Activated T-cell treated with anti-CD3 and anti-CD28 coated beads, Interleukin-2, amount 50 U/mL, for 72 hours (primary cell): ENCODE measurements at regions not wholly inside any gene's neighbourhood (a gene's known extent, or its start where the extent isn't known, plus 50 kb on each side); places are given as distances from the start of the nearest gene placed in this dataset.

Experiments
- ATAC-seq, 2 donors: fragments of 150-1000 bp; cut with Tn5 transposase; replicated peaks in 1 of 2; 2 replicates each; pipeline ENCODE4 v1.10.0; 2021; ENCODE audit warnings: moderate library complexity in 2 of 2, mild to moderate bottlenecking in 1 of 2
- DNase-seq, 2 donors: peaks; one replicate each; pipeline ENCODE4 v3.0.0; 2021 to 2022; ENCODE audit warnings: mixed read lengths in 1 of 2
- H3K27ac Mint-ChIP-seq: one replicate; pipeline ENCODE4 v1.8.0; 2022; ENCODE audit warnings: mild to moderate bottlenecking, moderate library complexity, mixed read lengths
- H3K27me3 Mint-ChIP-seq: one replicate; pipeline ENCODE4 v1.8.0; 2022; ENCODE audit warnings: low read depth, mixed read lengths
- H3K36me3 Mint-ChIP-seq, 2 donors: one replicate each; pipeline ENCODE4 v1.8.0; 2022; ENCODE audit warnings: mixed read lengths in 2 of 2, mild to moderate bottlenecking in 1 of 2; ENCODE audit not compliant: insufficient read depth in 2 of 2
- H3K4me1 Mint-ChIP-seq: one replicate; pipeline ENCODE4 v1.8.0; 2022; ENCODE audit warnings: low read depth, mixed read lengths
- H3K4me3 Mint-ChIP-seq, 2 donors: one replicate each; pipeline ENCODE4 v1.8.0; 2022; ENCODE audit warnings: mild to moderate bottlenecking in 2 of 2, mixed read lengths in 2 of 2, moderate library complexity in 2 of 2
- H3K9me3 Mint-ChIP-seq, 2 donors: one replicate each; pipeline ENCODE4 v1.8.0; 2022; ENCODE audit warnings: mixed read lengths in 2 of 2

GRCh38 chr6:40340957-40341356 is 246.2 kb downstream of the LRFN2 start:
- DNase-seq = no peak
- H3K27ac Mint-ChIP-seq = no peak overlapping the region
- H3K4me1 Mint-ChIP-seq = no peaks in the 10 kb centered on the region
- no peak overlapping the region for H3K4me3 Mint-ChIP-seq
- no peak for ATAC-seq
- no peaks in the 10 kb centered on the region for H3K36me3 Mint-ChIP-seq
- no peaks in the 10 kb centered on the region for H3K9me3 Mint-ChIP-seq
- peaks cover 17% of the 10 kb centered on the region for H3K27me3 Mint-ChIP-seq

GRCh38 chr6:40340196-40340595 is 247.0 kb downstream of the LRFN2 start:
- no peak overlapping the region for H3K4me3 Mint-ChIP-seq
- no peaks in the 10 kb centered on the region for H3K9me3 Mint-ChIP-seq
- no peak for ATAC-seq

GRCh38 chr6:40338306-40338705 is 248.9 kb downstream of the LRFN2 start:
- Mint-ChIP-seq H3K27me3 (peaks cover 24% of the 10 kb centered on the region), H3K27ac (no peak overlapping the region), H3K4me3 (no peak overlapping the region), H3K4me1 (no peaks in the 10 kb centered on the region), H3K36me3 (no peaks in the 10 kb centered on the region), H3K9me3 (no peaks in the 10 kb centered on the region)
- ATAC-seq = no peak
- DNase-seq = no peak

More at GRCh38 chr6:40340196-40340595, 247.0 kb downstream of the LRFN2 start:
- Mint-ChIP-seq H3K4me1 (no peaks in the 10 kb centered on the region), H3K36me3 (no peaks in the 10 kb centered on the region), H3K27ac (no peak overlapping the region), H3K27me3 (peaks cover 17% of the 10 kb centered on the region)
- no peak for DNase-seq

- Mint-ChIP-seq H3K27me3 (peaks cover 24% of the 10 kb centered on the region), H3K36me3 (no peaks in the 10 kb centered on the region), H3K4me1 (no peaks in the 10 kb centered on the region), H3K4me3 (no peak overlapping the region), H3K9me3 (no peaks in the 10 kb centered on the region), H3K27ac (no peak overlapping the region)
- no peak for ATAC-seq
- DNase-seq = no peak
Observed at GRCh38 chr6:40336940-40337760, 250.0 kb downstream of the LRFN2 start.

GRCh38 chr6:40336296-40336695 is 250.9 kb downstream of the LRFN2 start:
- Mint-ChIP-seq H3K27me3 (peaks cover 24% of the 10 kb centered on the region), H3K4me1 (no peaks in the 10 kb centered on the region), H3K9me3 (no peaks in the 10 kb centered on the region), H3K4me3 (no peak overlapping the region), H3K36me3 (no peaks in the 10 kb centered on the region), H3K27ac (no peak overlapping the region)
- no peak for DNase-seq
- no peak for ATAC-seq

GRCh38 chr6:40334496-40335270 is 252.5 kb downstream of the LRFN2 start:
- Mint-ChIP-seq H3K27me3 (peaks cover 24% of the 10 kb centered on the region), H3K4me3 (no peak overlapping the region), H3K36me3 (no peaks in the 10 kb centered on the region), H3K4me1 (no peaks in the 10 kb centered on the region), H3K9me3 (no peaks in the 10 kb centered on the region), H3K27ac (no peak overlapping the region)
- ATAC-seq (no peak), DNase-seq (no peak)

GRCh38 chr6:40331545-40331944 is 255.6 kb downstream of the LRFN2 start:
- DNase-seq (no peak), ATAC-seq (no peak)
- Mint-ChIP-seq H3K27me3 (peaks cover 16% of the 10 kb centered on the region), H3K9me3 (no peaks in the 10 kb centered on the region), H3K36me3 (no peaks in the 10 kb centered on the region), H3K4me1 (peaks cover 10% of the 10 kb centered on the region), H3K4me3 (no peak overlapping the region), H3K27ac (no peak overlapping the region)

GRCh38 chr6:40330301-40330721 is 256.9 kb downstream of the LRFN2 start:
- Mint-ChIP-seq H3K27ac (no peak overlapping the region), H3K4me3 (no peak overlapping the region)

GRCh38 chr6:40328986-40329545 is 258.1 kb downstream of the LRFN2 start:
- H3K9me3 Mint-ChIP-seq = no peaks in the 10 kb centered on the region
- ATAC-seq (no peak), DNase-seq (no peak)
- no peak overlapping the region for H3K27ac Mint-ChIP-seq
- H3K4me3 Mint-ChIP-seq = no peak overlapping the region
- peaks cover 25% of the 10 kb centered on the region for H3K27me3 Mint-ChIP-seq
- no peaks in the 10 kb centered on the region for H3K36me3 Mint-ChIP-seq
- peaks cover 11% of the 10 kb centered on the region for H3K4me1 Mint-ChIP-seq

More at GRCh38 chr6:40330301-40330721, 256.9 kb downstream of the LRFN2 start:
- no peaks in the 10 kb centered on the region for H3K9me3 Mint-ChIP-seq
- H3K4me1 Mint-ChIP-seq = peaks cover 11% of the 10 kb centered on the region
- no peaks in the 10 kb centered on the region for H3K36me3 Mint-ChIP-seq
- ATAC-seq (no peak), DNase-seq (no peak)
- peaks cover 20% of the 10 kb centered on the region for H3K27me3 Mint-ChIP-seq

- peak; percentile 43 to 53 for DNase-seq
- no peaks in the 10 kb centered on the region for H3K9me3 Mint-ChIP-seq
- no peak overlapping the region for H3K4me3 Mint-ChIP-seq
- no peaks in the 10 kb centered on the region for H3K36me3 Mint-ChIP-seq
- ATAC-seq = peak; percentile 52 to 64
- no peak overlapping the region for H3K27ac Mint-ChIP-seq
- peaks cover 11% of the 10 kb centered on the region for H3K4me1 Mint-ChIP-seq
- peaks cover 20% of the 10 kb centered on the region for H3K27me3 Mint-ChIP-seq
Observed at GRCh38 chr6:40328386-40328985, 258.7 kb downstream of the LRFN2 start.

GRCh38 chr6:40326714-40327421 is 260.3 kb downstream of the LRFN2 start:
- Mint-ChIP-seq H3K36me3 (no peaks in the 10 kb centered on the region), H3K27me3 (peaks cover 18% of the 10 kb centered on the region), H3K4me3 (no peak overlapping the region), H3K27ac (no peak overlapping the region), H3K9me3 (no peaks in the 10 kb centered on the region), H3K4me1 (peaks cover 11% of the 10 kb centered on the region)
- no peak for DNase-seq
- no peak for ATAC-seq

- Mint-ChIP-seq H3K27ac (no peak overlapping the region), H3K9me3 (no peaks in the 10 kb centered on the region), H3K27me3 (peaks cover 18% of the 10 kb centered on the region), H3K36me3 (no peaks in the 10 kb centered on the region), H3K4me3 (no peak overlapping the region), H3K4me1 (peaks cover 11% of the 10 kb centered on the region)
- no peak for DNase-seq
- ATAC-seq = peak in 1 of 2 donors; percentile 28
Observed at GRCh38 chr6:40325791-40326190, 261.4 kb downstream of the LRFN2 start.
